Lower leg skin (tissue), 3 donors: ENCODE measurements at regions not wholly inside any gene's neighbourhood (a gene's known extent, or its start where the extent isn't known, plus 50 kb on each side); places are given as distances from the start of the nearest gene placed in this dataset.

Source experiments
- POLR2A ChIP-seq, 2 donors: fragments of 450-650 bp; IDR thresholded peaks; one replicate each; pipeline ENCODE4 v1.6.1; 2016 to 2017; ENCODE audit warnings: antibody characterized with exemption in 2 of 2, mild to moderate bottlenecking in 1 of 2, moderate library complexity in 1 of 2
- TF ChIP-seq, protein P1 (sequence below), 3 donors: fragments of 450-650 bp; IDR thresholded peaks; one replicate each; pipeline ENCODE4 v1.5.1; 2016; ENCODE audit warnings: antibody characterized with exemption in 3 of 3, mild to moderate bottlenecking in 3 of 3, moderate library complexity in 2 of 3

DNA sequence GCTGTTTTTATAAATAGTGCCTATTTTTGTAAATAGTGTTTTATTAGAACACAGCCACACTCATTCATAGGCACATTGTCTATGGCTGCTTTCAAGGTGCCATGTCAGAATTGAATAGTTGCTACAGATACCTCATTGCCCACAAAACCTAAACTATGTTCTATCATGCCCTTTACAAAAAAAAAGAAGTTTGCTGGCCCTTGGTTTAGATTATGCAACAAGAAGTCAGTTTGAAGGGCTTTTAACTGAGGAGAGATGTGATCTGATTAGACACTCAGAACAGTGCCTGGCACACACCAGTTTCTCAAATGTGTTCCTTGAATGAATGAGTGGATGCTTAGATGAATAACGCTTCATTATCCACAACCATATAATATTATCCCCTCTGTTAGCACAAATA lies 366.1 kb downstream of the MAFB start:
- TF ChIP-seq, protein P1, sequence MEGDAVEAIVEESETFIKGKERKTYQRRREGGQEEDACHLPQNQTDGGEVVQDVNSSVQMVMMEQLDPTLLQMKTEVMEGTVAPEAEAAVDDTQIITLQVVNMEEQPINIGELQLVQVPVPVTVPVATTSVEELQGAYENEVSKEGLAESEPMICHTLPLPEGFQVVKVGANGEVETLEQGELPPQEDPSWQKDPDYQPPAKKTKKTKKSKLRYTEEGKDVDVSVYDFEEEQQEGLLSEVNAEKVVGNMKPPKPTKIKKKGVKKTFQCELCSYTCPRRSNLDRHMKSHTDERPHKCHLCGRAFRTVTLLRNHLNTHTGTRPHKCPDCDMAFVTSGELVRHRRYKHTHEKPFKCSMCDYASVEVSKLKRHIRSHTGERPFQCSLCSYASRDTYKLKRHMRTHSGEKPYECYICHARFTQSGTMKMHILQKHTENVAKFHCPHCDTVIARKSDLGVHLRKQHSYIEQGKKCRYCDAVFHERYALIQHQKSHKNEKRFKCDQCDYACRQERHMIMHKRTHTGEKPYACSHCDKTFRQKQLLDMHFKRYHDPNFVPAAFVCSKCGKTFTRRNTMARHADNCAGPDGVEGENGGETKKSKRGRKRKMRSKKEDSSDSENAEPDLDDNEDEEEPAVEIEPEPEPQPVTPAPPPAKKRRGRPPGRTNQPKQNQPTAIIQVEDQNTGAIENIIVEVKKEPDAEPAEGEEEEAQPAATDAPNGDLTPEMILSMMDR (IDR thresholded peaks at IDR 0.05), result no peak
- no peak for TF ChIP-seq POLR2A (IDR thresholded peaks at IDR 0.05)
